K562 (cell line): ENCODE measurements at regions not wholly inside any gene's neighbourhood (a gene's known extent, or its start where the extent isn't known, plus 50 kb on each side); places are given as distances from the start of the nearest gene placed in this dataset.

Source experiments
- ATAC-seq: fragments of 200-7000 bp; cut with Tn5 transposase; 3 replicates; pipeline ENCODE4 v1.9.1; 2020; ENCODE audit warnings: moderate library complexity
- BruUV-seq: library from RNA; stranded (reverse); fragments of 400-500 nt; replicated peaks from 2 replicates; lab custom pipeline; 2021; lab: Mats Ljungman, UMichigan
- CTCF ChIA-PET: fragments of 300-600 bp; formaldehyde crosslinking; extraction: SDS; loops from one replicate; lab custom pipeline; 2021; ENCODE audit warnings: low intra/inter-chr PET ratio; lab: Yijun Ruan, JAX
- POLR2A ChIA-PET: fragments of 300-600, 350-650 bp; sonication (Branson Sonifier 250); formaldehyde crosslinking; extraction: SDS; loops from one replicate; lab custom pipeline; 2021; ENCODE audit warnings: antibody characterized with exemption, inconsistent platforms; lab: Yijun Ruan, JAX
- DNase-seq, 4 experiments: peaks; one replicate each; pipeline versions ENCODE4 v3.0.0 to v3.0.0-alpha.2; 2011 to 2018; ENCODE audit warnings: low spot score in 3 of 4, mixed read lengths in 3 of 4; ENCODE audit errors: extremely low read depth in 1 of 4
- FAIRE-seq: peaks from 2 replicates; lab custom pipeline; 2011; peaks lifted over from hg19 to GRCh38; lab: Jason Lieb, UNC
- H2AFZ ChIP-seq: 2 replicates; pipeline ENCODE4 v1.6.0; 2011; ENCODE audit warnings: low read depth, low read length, control low read depth, inconsistent platforms
- H3K27ac ChIP-seq: fragments of 200-600 bp; 3 replicates; pipeline ENCODE4 v1.8.0; 2011; ENCODE audit warnings: low read depth, mild to moderate bottlenecking, control low read depth, inconsistent platforms, low read length, moderate library complexity, mixed read lengths; ENCODE audit errors: extremely low read depth
- H3K27me3 ChIP-seq, 2 experiments: fragments of 300-600 bp in 1 of 2; 2 replicates in 1 of 2; 3 replicates in 1 of 2; pipeline versions ENCODE4 v1.6.0 to v1.8.0; 2011; ENCODE audit warnings: inconsistent platforms in 2 of 2, low read length in 2 of 2, mild to moderate bottlenecking in 1 of 2, mixed read lengths in 1 of 2, moderate library complexity in 1 of 2; ENCODE audit not compliant: control insufficient read depth in 2 of 2, insufficient read depth in 2 of 2
- H3K36me3 ChIP-seq: fragments of 300-600 bp; 3 replicates; pipeline ENCODE4 v1.8.0; 2011; ENCODE audit warnings: mild to moderate bottlenecking, low read length, inconsistent platforms; ENCODE audit not compliant: control insufficient read depth, insufficient read depth
- H3K4me1 ChIP-seq, 2 experiments: fragments of 200-600 bp in 1 of 2; replicated peaks in 1 of 2; 2 replicates in 1 of 2; 3 replicates in 1 of 2; pipeline versions ENCODE4 v1.5.1 to v1.8.0; 2011; ENCODE audit warnings: inconsistent platforms in 2 of 2, low read length in 2 of 2, mild to moderate bottlenecking in 1 of 2, mixed read lengths in 1 of 2, moderate library complexity in 1 of 2; ENCODE audit not compliant: control insufficient read depth in 2 of 2, insufficient read depth in 2 of 2
- H3K4me2 ChIP-seq: 2 replicates; pipeline ENCODE4 v1.6.1; 2011; ENCODE audit warnings: low read length, control low read depth, inconsistent platforms, mixed read lengths; ENCODE audit not compliant: insufficient read depth
- H3K4me3 ChIP-seq: fragments of 200-600 bp; sonication (generic), shearing (Covaris generic); 2 replicates; pipeline ENCODE4 v1.5.1; 2016; ENCODE audit warnings: control low read depth, inconsistent platforms
- H3K79me2 ChIP-seq: fragments of 200-600 bp; 3 replicates; pipeline ENCODE4 v1.8.0; 2011; ENCODE audit warnings: low read length, inconsistent platforms; ENCODE audit not compliant: control insufficient read depth, insufficient read depth
- H3K9ac ChIP-seq, 2 experiments: 2 replicates each; pipeline versions ENCODE4 v1.6.0 to v1.6.1; 2011; ENCODE audit warnings: low read depth in 2 of 2, low read length in 2 of 2, control low read depth in 1 of 2, inconsistent platforms in 1 of 2, mild to moderate bottlenecking in 1 of 2, mixed read lengths in 1 of 2; ENCODE audit not compliant: insufficient read depth in 1 of 2
- H3K9me1 ChIP-seq: one replicate; pipeline ENCODE4 v1.6.0; 2011; ENCODE audit warnings: inconsistent platforms, mild to moderate bottlenecking, low read length, moderate library complexity; ENCODE audit not compliant: control insufficient read depth, insufficient read depth
- H3K9me3 ChIP-seq: replicated peaks from 2 replicates; pipeline ENCODE4 v1.5.1; 2011; ENCODE audit warnings: low read depth, low read length, inconsistent platforms; ENCODE audit not compliant: control insufficient read depth, insufficient read depth
- H4K20me1 ChIP-seq: replicated peaks from 2 replicates; pipeline ENCODE4 v1.6.1; 2011; ENCODE audit warnings: low read length, inconsistent platforms, mixed read lengths; ENCODE audit not compliant: control insufficient read depth, insufficient read depth
- ADNP ChIP-seq: fragments of 200-800 bp; sonication (Bioruptor generic); IDR thresholded peaks from 2 replicates; pipeline ENCODE4 v1.6.1; 2016; ENCODE audit warnings: missing genetic modification characterization, missing compliant biosample characterization
- BCL6 ChIP-seq: fragments of 250-450 bp; sonication (Bioruptor Pico); IDR thresholded peaks from 2 replicates; pipeline ENCODE4 v1.4.0; 2020
- ILF3 ChIP-seq: fragments of 450-650 bp; IDR thresholded peaks from 2 replicates; pipeline ENCODE4 v1.6.1; 2018; ENCODE audit warnings: antibody characterized with exemption, mild to moderate bottlenecking, moderate library complexity, borderline replicate concordance
- NFATC3 ChIP-seq: fragments of 450-650 bp; IDR thresholded peaks from 2 replicates; pipeline ENCODE4 v1.6.1; 2017; ENCODE audit warnings: mild to moderate bottlenecking
- SPI1 ChIP-seq: IDR thresholded peaks from 2 replicates; pipeline ENCODE4 v1.6.1; 2011; ENCODE audit warnings: low read depth, low read length, control low read depth, borderline replicate concordance
- ZNF23 ChIP-seq: fragments of 250-450 bp; sonication (Bioruptor Pico); IDR thresholded peaks from 2 replicates; pipeline ENCODE4 v1.4.0; 2020; ENCODE audit warnings: mild to moderate bottlenecking
- ZNF253 ChIP-seq: fragments of 250-450 bp; sonication (Bioruptor Pico); conservative IDR thresholded peaks from 2 replicates; pipeline ENCODE4 v1.6.1; 2021; ENCODE audit warnings: mild to moderate bottlenecking
- WGBS: fragments of 100-300 bp; shearing (Covaris generic); methylation state at CpG from one replicate; pipeline ENCODE4 v1.1.6; 2016; ENCODE audit warnings: low coverage, mixed read lengths; ENCODE audit not compliant: insufficient coverage; ENCODE audit errors: missing lambda C conversion rate; 5-methylcytosine and 5-hydroxymethylcytosine counted together
- in situ Hi-C: fragments of 300-500 bp; cut with MboI; formaldehyde crosslinking; loops from 4 replicates; pipeline ENCODE4 v1.15.0; 2018; ENCODE audit warnings: inconsistent platforms, mixed read lengths
- intact Hi-C: fragments of 100-400 bp; cut with micrococcal nuclease; formaldehyde crosslinking; loops from 2 replicates; pipeline ENCODE4 v1.14.2; 2022
- TF ChIP-seq, protein P1 (sequence below), 2 experiments: IDR thresholded peaks in 1 of 2; conservative IDR thresholded peaks in 1 of 2; 2 replicates each; pipeline ENCODE4 v1.6.1; 2016; ENCODE audit warnings: low read depth in 2 of 2, mild to moderate bottlenecking in 1 of 2, missing compliant biosample characterization in 1 of 2, missing genetic modification characterization in 1 of 2, moderate library complexity in 1 of 2

DNA sequence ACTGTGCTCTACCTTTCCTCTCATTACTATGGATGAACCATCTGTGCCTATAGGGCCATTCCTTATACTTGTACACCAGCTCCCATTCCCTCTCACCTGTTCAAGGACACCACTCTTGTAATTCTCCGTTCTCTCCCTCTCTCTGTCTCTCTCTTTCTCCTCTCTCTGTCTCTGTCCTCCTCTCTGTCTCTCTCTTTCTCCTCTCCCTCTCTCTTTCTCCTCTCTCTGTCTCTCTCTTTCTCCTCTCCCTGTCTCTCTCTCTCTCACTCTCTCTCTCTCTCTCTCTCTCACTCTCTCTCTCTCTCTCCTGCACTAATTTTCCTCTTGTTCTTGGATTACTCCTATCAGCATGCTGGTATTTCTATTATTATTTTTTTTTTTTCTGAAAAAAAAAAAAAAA is 78.9 kb upstream of the RMDN2 start:
- H3K27me3 ChIP-seq: no peaks in the 10 kb centered on the region
- DNase-seq (no peak), ATAC-seq (no peak), FAIRE-seq (no peak)
- BruUV-seq: no TSS peak
- H2AFZ ChIP-seq: no peak overlapping the region
- H3K36me3 ChIP-seq: no peaks in the 10 kb centered on the region
- H3K4me1 ChIP-seq: no peaks in the 10 kb centered on the region
- TF ChIP-seq, protein P1, sequence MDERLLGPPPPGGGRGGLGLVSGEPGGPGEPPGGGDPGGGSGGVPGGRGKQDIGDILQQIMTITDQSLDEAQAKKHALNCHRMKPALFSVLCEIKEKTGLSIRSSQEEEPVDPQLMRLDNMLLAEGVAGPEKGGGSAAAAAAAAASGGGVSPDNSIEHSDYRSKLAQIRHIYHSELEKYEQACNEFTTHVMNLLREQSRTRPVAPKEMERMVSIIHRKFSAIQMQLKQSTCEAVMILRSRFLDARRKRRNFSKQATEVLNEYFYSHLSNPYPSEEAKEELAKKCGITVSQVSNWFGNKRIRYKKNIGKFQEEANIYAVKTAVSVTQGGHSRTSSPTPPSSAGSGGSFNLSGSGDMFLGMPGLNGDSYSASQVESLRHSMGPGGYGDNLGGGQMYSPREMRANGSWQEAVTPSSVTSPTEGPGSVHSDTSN (CRISPR knock-in tag; IDR thresholded peaks at IDR 0.05; ENCODE audit: low read depth): no peak
- TF ChIP-seq, protein P1 (tag; conservative IDR thresholded peaks at IDR 0.05; ENCODE audit: low read depth): no peak
- no peak for TF ChIP-seq ILF3
- TF ChIP-seq ADNP: no peak
- TF ChIP-seq ZNF23 (CRISPR knock-in tag): no peak
- no peak for TF ChIP-seq NFATC3
- TF ChIP-seq SPI1: no peak
- no peak for TF ChIP-seq BCL6 (CRISPR knock-in tag)
- TF ChIP-seq ZNF253 (CRISPR knock-in tag): no peak
- no peak overlapping the region for H3K9ac ChIP-seq
- H4K20me1 ChIP-seq: no peaks in the 10 kb centered on the region
- no peaks in the 10 kb centered on the region for H3K79me2 ChIP-seq
- H3K9me1 ChIP-seq: no peaks in the 10 kb centered on the region
- intact Hi-C loops: no loop called here
- H3K4me3 ChIP-seq: no peak overlapping the region
- in situ Hi-C loops: no loop called here
- H3K9me3 ChIP-seq: no peaks in the 10 kb centered on the region
- 0% methylated on average over 1 of the region's 1 CpG for WGBS
- no peak overlapping the region for H3K4me2 ChIP-seq
- ChIA-PET CTCF (no interaction called here), POLR2A (interaction anchor here (0.7 kb wide), 1 partner anchor 727 kb away, joined by 3 read pairs; no protein-coding TSS in a partner anchor)
- no peak overlapping the region for H3K27ac ChIP-seq
